HEK293 (cell line): ENCODE measurements at regions not wholly inside any gene's neighbourhood (a gene's known extent, or its start where the extent isn't known, plus 50 kb on each side); places are given as distances from the start of the nearest gene placed in this dataset.

Source experiments
- CTCF ChIA-PET: fragments of 350-600 bp; formaldehyde crosslinking; extraction: SDS; loops from one replicate; lab custom pipeline; 2021; ENCODE audit warnings: antibody characterized with exemption; lab: Yijun Ruan, JAX
- POLR2A ChIA-PET: fragments of 300-600 bp; formaldehyde crosslinking; extraction: SDS; loops from one replicate; lab custom pipeline; 2020; ENCODE audit warnings: antibody characterized with exemption, inconsistent platforms; lab: Yijun Ruan, JAX
- H3K27ac ChIP-seq: fragments of 200-500 bp; sonication (Bioruptor generic); 2 replicates; pipeline ENCODE4 v1.5.1; 2014; ENCODE audit warnings: low read depth, low read length, control low read depth, inconsistent platforms; ENCODE audit errors: extremely low read depth
- H3K36me3 ChIP-seq, 2 experiments: fragments of 200-500 bp in 1 of 2; sonication (Bioruptor generic) in 1 of 2; 1 replicate in 1 of 2; 2 replicates in 1 of 2; pipeline ENCODE4 v1.5.1; 2014 to 2017; ENCODE audit warnings: inconsistent platforms in 2 of 2, low read length in 2 of 2; ENCODE audit not compliant: control insufficient read depth in 2 of 2, insufficient read depth in 1 of 2
- H3K4me1 ChIP-seq: fragments of 200-500 bp; sonication (Bioruptor generic); 2 replicates; pipeline ENCODE4 v1.5.1; 2014; ENCODE audit warnings: mild to moderate bottlenecking, low read length, inconsistent platforms; ENCODE audit not compliant: control insufficient read depth, insufficient read depth
- H3K4me3 ChIP-seq: 2 replicates; pipeline ENCODE4 v1.5.1; 2011; ENCODE audit warnings: low read depth, mild to moderate bottlenecking, control low read depth, low read length, moderate library complexity
- H3K9me3 ChIP-seq: fragments of 200-500 bp; sonication (Bioruptor generic); 2 replicates; pipeline ENCODE4 v1.5.1; 2014; ENCODE audit warnings: low read depth, low read length, inconsistent platforms; ENCODE audit not compliant: control insufficient read depth, insufficient read depth
- IKZF3 ChIP-seq: fragments of 450-650 bp; IDR thresholded peaks from 2 replicates; pipeline ENCODE4 v1.5.0; 2018; ENCODE audit warnings: missing biosample characterization, mild to moderate bottlenecking, missing genetic modification characterization, moderate library complexity
- KLF16 ChIP-seq: fragments of 450-650 bp; formaldehyde crosslinking; IDR thresholded peaks from 2 replicates; pipeline ENCODE4 v1.5.1; 2017; ENCODE audit warnings: missing biosample characterization, missing genetic modification characterization
- OVOL3 ChIP-seq: fragments of 450-650 bp; formaldehyde crosslinking; IDR thresholded peaks from 2 replicates; pipeline ENCODE4 v1.5.1; 2016; ENCODE audit warnings: missing biosample characterization, missing genetic modification characterization
- PRDM1 ChIP-seq: fragments of 450-650 bp; formaldehyde crosslinking; IDR thresholded peaks from 2 replicates; pipeline ENCODE4; 2016; ENCODE audit warnings: missing biosample characterization, missing genetic modification characterization
- RBAK ChIP-seq: fragments of 450-650 bp; formaldehyde crosslinking; IDR thresholded peaks from 2 replicates; pipeline ENCODE4 v1.5.1; 2016; ENCODE audit warnings: missing biosample characterization, missing genetic modification characterization
- YY1 ChIP-seq: fragments of 450-650 bp; formaldehyde crosslinking; IDR thresholded peaks from 2 replicates; pipeline ENCODE4 v1.5.1; 2018; ENCODE audit warnings: missing biosample characterization, missing genetic modification characterization
- ZBTB8A ChIP-seq: fragments of 450-650 bp; formaldehyde crosslinking; IDR thresholded peaks from 2 replicates; pipeline ENCODE4 v1.5.1; 2016; ENCODE audit warnings: missing biosample characterization, missing genetic modification characterization
- ZEB2 ChIP-seq: fragments of 450-650 bp; formaldehyde crosslinking; IDR thresholded peaks from 2 replicates; pipeline ENCODE4 v1.5.1; 2016; ENCODE audit warnings: missing biosample characterization, missing genetic modification characterization
- ZFP37 ChIP-seq: fragments of 450-650 bp; formaldehyde crosslinking; IDR thresholded peaks from 2 replicates; pipeline ENCODE4 v1.5.1; 2016; ENCODE audit warnings: missing biosample characterization, missing genetic modification characterization
- ZIC2 ChIP-seq: fragments of 450-650 bp; formaldehyde crosslinking; IDR thresholded peaks from 2 replicates; pipeline ENCODE4 v1.5.1; 2016; ENCODE audit warnings: missing biosample characterization, missing genetic modification characterization
- ZNF211 ChIP-seq: fragments of 450-650 bp; formaldehyde crosslinking; IDR thresholded peaks from 2 replicates; pipeline ENCODE4 v1.5.1; 2016; ENCODE audit warnings: low read depth, missing biosample characterization, missing genetic modification characterization
- ZNF221 ChIP-seq: fragments of 450-650 bp; formaldehyde crosslinking; IDR thresholded peaks from 2 replicates; pipeline ENCODE4 v1.5.1; 2017; ENCODE audit warnings: missing biosample characterization, missing genetic modification characterization, borderline replicate concordance
- ZNF37A ChIP-seq: fragments of 450-650 bp; IDR thresholded peaks from 2 replicates; pipeline ENCODE4 v1.5.1; 2018; ENCODE audit warnings: missing biosample characterization, missing genetic modification characterization
- ZNF501 ChIP-seq: fragments of 450-650 bp; formaldehyde crosslinking; IDR thresholded peaks from 2 replicates; pipeline ENCODE4 v1.5.1; 2016; ENCODE audit warnings: missing biosample characterization, missing genetic modification characterization
- ZNF677 ChIP-seq: fragments of 450-650 bp; IDR thresholded peaks from 2 replicates; pipeline ENCODE4 v1.5.0; 2018; ENCODE audit warnings: missing biosample characterization, mild to moderate bottlenecking, missing genetic modification characterization, moderate library complexity
- ZNF791 ChIP-seq: fragments of 450-650 bp; formaldehyde crosslinking; IDR thresholded peaks from 2 replicates; pipeline ENCODE4 v1.5.1; 2016; ENCODE audit warnings: missing biosample characterization, missing genetic modification characterization
- ZNF843 ChIP-seq: fragments of 450-650 bp; formaldehyde crosslinking; IDR thresholded peaks from 2 replicates; pipeline ENCODE4 v1.5.1; 2016; ENCODE audit warnings: missing biosample characterization, missing genetic modification characterization
- ZSCAN16 ChIP-seq: fragments of 450-650 bp; formaldehyde crosslinking; IDR thresholded peaks from 2 replicates; pipeline ENCODE4 v1.5.1; 2016; ENCODE audit warnings: missing biosample characterization, missing genetic modification characterization
- TF ChIP-seq, protein P1 (sequence below): fragments of 450-650 bp; formaldehyde crosslinking; IDR thresholded peaks from 2 replicates; pipeline ENCODE4 v1.5.1; 2017; ENCODE audit warnings: missing biosample characterization, missing genetic modification characterization
- TF ChIP-seq, protein P2 (sequence below): fragments of 450-650 bp; formaldehyde crosslinking; IDR thresholded peaks from 2 replicates; pipeline ENCODE4 v1.5.1; 2016; ENCODE audit warnings: missing biosample characterization, missing genetic modification characterization
- TF ChIP-seq, protein P3 (sequence below): fragments of 450-650 bp; formaldehyde crosslinking; conservative IDR thresholded peaks from 2 replicates; pipeline ENCODE4 v1.5.1; 2016; ENCODE audit warnings: low read depth, missing biosample characterization, missing genetic modification characterization
- TF ChIP-seq, protein P4 (sequence below): fragments of 450-650 bp; formaldehyde crosslinking; IDR thresholded peaks from 2 replicates; pipeline ENCODE4 v1.5.1; 2016; ENCODE audit warnings: missing biosample characterization, missing genetic modification characterization

DNA sequence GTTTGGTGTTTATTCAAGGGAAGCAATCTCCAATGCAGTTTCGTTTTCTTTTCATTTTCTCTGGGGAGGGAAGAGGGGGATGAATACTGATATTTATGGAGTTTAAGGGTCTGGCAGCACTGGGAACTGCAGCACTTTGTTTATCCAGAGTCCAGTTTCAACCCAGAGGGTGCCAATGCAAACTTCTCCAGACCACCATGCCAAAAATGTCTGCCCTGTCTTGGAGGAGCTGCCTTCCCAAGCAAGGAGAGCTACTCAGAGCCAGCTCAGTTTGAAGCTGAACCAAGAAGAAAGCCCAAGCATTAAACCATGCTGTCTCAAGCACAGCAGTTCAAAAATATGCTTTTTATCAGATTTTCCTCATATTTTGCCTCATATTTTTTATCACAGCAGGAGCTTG lies 589.7 kb downstream of the LMO4 start:
- TF ChIP-seq, protein P1, sequence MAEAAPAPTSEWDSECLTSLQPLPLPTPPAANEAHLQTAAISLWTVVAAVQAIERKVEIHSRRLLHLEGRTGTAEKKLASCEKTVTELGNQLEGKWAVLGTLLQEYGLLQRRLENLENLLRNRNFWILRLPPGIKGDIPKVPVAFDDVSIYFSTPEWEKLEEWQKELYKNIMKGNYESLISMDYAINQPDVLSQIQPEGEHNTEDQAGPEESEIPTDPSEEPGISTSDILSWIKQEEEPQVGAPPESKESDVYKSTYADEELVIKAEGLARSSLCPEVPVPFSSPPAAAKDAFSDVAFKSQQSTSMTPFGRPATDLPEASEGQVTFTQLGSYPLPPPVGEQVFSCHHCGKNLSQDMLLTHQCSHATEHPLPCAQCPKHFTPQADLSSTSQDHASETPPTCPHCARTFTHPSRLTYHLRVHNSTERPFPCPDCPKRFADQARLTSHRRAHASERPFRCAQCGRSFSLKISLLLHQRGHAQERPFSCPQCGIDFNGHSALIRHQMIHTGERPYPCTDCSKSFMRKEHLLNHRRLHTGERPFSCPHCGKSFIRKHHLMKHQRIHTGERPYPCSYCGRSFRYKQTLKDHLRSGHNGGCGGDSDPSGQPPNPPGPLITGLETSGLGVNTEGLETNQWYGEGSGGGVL (tag by site-specific recombination): no peak
- TF ChIP-seq, protein P2, sequence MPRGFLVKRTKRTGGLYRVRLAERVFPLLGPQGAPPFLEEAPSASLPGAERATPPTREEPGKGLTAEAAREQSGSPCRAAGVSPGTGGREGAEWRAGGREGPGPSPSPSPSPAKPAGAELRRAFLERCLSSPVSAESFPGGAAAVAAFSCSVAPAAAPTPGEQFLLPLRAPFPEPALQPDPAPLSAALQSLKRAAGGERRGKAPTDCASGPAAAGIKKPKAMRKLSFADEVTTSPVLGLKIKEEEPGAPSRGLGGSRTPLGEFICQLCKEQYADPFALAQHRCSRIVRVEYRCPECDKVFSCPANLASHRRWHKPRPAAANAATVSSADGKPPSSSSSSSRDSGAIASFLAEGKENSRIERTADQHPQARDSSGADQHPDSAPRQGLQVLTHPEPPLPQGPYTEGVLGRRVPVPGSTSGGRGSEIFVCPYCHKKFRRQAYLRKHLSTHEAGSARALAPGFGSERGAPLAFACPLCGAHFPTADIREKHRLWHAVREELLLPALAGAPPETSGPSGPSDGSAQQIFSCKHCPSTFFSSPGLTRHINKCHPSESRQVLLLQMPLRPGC (tag by site-specific recombination): no peak
- TF ChIP-seq ZNF501 (no peak), ZSCAN16 (no peak), RBAK (tag by site-specific recombination) (no peak), ZNF37A (tag by site-specific recombination) (no peak), YY1 (tag by site-specific recombination) (no peak), ZNF791 (tag by site-specific recombination) (no peak), ZFP37 (tag by site-specific recombination) (no peak), OVOL3 (tag by site-specific recombination) (no peak), ZNF677 (tag by site-specific recombination) (no peak), ZNF843 (tag by site-specific recombination) (no peak)
- Histone ChIP-seq H3K27ac (no peak overlapping the region), H3K36me3 (no peaks in the 10 kb centered on the region), H3K4me3 (no peak overlapping the region), H3K9me3 (no peaks in the 10 kb centered on the region), H3K4me1 (no peaks in the 10 kb centered on the region)
- ChIA-PET POLR2A (no interaction called here), CTCF (interaction anchor here (0.6 kb wide), 1 partner anchor 1442 kb away, joined by 4 read pairs; no protein-coding TSS in a partner anchor)

DNA sequence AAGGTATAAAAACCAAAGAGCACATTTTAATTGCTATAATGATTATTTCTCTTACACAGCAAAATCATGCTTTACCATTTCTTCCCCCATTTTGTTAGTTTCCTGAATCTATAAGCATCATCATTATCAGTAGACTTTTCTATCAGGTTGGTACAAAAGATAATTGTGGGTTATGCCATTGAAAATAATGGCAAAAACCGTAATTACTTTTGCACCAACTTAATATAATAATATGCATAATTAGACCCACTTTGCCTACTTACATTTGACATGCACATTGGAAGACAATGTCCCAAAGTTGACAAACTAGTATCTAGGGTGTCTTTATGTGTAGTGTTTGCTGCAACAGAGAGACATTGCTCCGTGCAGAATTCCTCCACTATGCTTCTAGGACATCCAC lies 594.2 kb downstream of the LMO4 start:
- no peak overlapping the region for H3K27ac ChIP-seq
- H3K4me1 ChIP-seq: peaks cover 3% of the 10 kb centered on the region; the same call in 1 of the 2 replicates
- ChIA-PET CTCF (no interaction called here), POLR2A (no interaction called here)
- H3K4me3 ChIP-seq: no peak overlapping the region
- no peaks in the 10 kb centered on the region for H3K36me3 ChIP-seq
- no peaks in the 10 kb centered on the region for H3K9me3 ChIP-seq
- TF ChIP-seq ZIC2 (tag by site-specific recombination): no peak
- TF ChIP-seq ZNF221 (tag by site-specific recombination): no peak
- TF ChIP-seq PRDM1 (tag by site-specific recombination): no peak
- no peak for TF ChIP-seq KLF16
- TF ChIP-seq ZNF211: no peak
- TF ChIP-seq IKZF3 (tag by site-specific recombination): no peak
- TF ChIP-seq ZBTB8A (tag by site-specific recombination): no peak
- TF ChIP-seq, protein P3, sequence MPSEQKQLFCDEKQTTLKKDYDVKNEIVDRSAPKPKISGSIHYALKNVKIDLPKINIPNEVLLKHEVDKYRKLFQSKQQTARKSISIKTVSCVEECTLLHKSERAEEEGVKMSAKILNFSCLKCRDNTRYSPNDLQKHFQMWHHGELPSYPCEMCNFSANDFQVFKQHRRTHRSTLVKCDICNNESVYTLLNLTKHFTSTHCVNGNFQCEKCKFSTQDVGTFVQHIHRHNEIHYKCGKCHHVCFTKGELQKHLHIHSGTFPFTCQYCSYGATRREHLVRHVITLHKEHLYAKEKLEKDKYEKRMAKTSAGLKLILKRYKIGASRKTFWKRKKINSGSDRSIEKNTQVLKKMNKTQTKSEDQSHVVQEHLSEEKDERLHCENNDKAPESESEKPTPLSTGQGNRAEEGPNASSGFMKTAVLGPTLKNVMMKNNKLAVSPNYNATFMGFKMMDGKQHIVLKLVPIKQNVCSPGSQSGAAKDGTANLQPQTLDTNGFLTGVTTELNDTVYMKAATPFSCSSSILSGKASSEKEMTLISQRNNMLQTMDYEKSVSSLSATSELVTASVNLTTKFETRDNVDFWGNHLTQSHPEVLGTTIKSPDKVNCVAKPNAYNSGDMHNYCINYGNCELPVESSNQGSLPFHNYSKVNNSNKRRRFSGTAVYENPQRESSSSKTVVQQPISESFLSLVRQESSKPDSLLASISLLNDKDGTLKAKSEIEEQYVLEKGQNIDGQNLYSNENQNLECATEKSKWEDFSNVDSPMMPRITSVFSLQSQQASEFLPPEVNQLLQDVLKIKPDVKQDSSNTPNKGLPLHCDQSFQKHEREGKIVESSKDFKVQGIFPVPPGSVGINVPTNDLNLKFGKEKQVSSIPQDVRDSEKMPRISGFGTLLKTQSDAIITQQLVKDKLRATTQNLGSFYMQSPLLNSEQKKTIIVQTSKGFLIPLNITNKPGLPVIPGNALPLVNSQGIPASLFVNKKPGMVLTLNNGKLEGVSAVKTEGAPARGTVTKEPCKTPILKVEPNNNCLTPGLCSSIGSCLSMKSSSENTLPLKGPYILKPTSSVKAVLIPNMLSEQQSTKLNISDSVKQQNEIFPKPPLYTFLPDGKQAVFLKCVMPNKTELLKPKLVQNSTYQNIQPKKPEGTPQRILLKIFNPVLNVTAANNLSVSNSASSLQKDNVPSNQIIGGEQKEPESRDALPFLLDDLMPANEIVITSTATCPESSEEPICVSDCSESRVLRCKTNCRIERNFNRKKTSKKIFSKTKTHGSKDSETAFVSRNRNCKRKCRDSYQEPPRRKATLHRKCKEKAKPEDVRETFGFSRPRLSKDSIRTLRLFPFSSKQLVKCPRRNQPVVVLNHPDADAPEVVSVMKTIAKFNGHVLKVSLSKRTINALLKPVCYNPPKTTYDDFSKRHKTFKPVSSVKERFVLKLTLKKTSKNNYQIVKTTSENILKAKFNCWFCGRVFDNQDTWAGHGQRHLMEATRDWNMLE (tag by site-specific recombination): no peak
- TF ChIP-seq, protein P4, sequence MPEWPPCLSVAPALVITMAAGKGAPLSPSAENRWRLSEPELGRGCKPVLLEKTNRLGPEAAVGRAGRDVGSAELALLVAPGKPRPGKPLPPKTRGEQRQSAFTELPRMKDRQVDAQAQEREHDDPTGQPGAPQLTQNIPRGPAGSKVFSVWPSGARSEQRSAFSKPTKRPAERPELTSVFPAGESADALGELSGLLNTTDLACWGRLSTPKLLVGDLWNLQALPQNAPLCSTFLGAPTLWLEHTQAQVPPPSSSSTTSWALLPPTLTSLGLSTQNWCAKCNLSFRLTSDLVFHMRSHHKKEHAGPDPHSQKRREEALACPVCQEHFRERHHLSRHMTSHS (tag by site-specific recombination): no peak
- no peak for TF ChIP-seq YY1 (tag by site-specific recombination)
- no peak for TF ChIP-seq ZEB2 (tag by site-specific recombination)
